ENCODE measurements at regions not wholly inside any gene's neighbourhood (a gene's known extent, or its start where the extent isn't known, plus 50 kb on each side); places are given as distances from the start of the nearest gene placed in this dataset.

GRCh38 chr12:58041441-58041840, 100.1 kb downstream of the ATP23 start:
- TF ChIP-seq CEBPB (IDR thresholded peaks at IDR 0.05; ENCODE audit: low read depth) (no peak), EZH2phosphoT487 (IDR thresholded peaks at IDR 0.05; ENCODE audit: borderline replicate concordance) (no peak), SP1 (IDR thresholded peaks at IDR 0.05; ENCODE audit: low read depth) (no peak), CBX3 (IDR thresholded peaks at IDR 0.05; ENCODE audit: low read depth) (no peak), EGR1 (IDR thresholded peaks at IDR 0.05; ENCODE audit: low read depth) (no peak), POLR2AphosphoS5 (IDR thresholded peaks at IDR 0.05; ENCODE audit: low read depth, low read length) (no peak), FOSL1 (IDR thresholded peaks at IDR 0.05; ENCODE audit: low read depth) (no peak), SRF (IDR thresholded peaks at IDR 0.05; ENCODE audit: low read depth) (no peak), RAD21 (IDR thresholded peaks at IDR 0.05; ENCODE audit: low read depth) (no peak)
- TF ChIP-seq, protein P1, sequence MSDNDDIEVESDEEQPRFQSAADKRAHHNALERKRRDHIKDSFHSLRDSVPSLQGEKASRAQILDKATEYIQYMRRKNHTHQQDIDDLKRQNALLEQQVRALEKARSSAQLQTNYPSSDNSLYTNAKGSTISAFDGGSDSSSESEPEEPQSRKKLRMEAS (IDR thresholded peaks at IDR 0.05), result no peak
- TF ChIP-seq, protein P2, sequence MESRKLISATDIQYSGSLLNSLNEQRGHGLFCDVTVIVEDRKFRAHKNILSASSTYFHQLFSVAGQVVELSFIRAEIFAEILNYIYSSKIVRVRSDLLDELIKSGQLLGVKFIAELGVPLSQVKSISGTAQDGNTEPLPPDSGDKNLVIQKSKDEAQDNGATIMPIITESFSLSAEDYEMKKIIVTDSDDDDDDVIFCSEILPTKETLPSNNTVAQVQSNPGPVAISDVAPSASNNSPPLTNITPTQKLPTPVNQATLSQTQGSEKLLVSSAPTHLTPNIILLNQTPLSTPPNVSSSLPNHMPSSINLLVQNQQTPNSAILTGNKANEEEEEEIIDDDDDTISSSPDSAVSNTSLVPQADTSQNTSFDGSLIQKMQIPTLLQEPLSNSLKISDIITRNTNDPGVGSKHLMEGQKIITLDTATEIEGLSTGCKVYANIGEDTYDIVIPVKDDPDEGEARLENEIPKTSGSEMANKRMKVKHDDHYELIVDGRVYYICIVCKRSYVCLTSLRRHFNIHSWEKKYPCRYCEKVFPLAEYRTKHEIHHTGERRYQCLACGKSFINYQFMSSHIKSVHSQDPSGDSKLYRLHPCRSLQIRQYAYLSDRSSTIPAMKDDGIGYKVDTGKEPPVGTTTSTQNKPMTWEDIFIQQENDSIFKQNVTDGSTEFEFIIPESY (IDR thresholded peaks at IDR 0.05; ENCODE audit: extremely low read depth, insufficient replicate concordance, low read length), result no peak
- TF ChIP-seq, protein P3, sequence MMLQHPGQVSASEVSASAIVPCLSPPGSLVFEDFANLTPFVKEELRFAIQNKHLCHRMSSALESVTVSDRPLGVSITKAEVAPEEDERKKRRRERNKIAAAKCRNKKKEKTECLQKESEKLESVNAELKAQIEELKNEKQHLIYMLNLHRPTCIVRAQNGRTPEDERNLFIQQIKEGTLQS (IDR thresholded peaks at IDR 0.05), result no peak
- TF ChIP-seq, protein P4, sequence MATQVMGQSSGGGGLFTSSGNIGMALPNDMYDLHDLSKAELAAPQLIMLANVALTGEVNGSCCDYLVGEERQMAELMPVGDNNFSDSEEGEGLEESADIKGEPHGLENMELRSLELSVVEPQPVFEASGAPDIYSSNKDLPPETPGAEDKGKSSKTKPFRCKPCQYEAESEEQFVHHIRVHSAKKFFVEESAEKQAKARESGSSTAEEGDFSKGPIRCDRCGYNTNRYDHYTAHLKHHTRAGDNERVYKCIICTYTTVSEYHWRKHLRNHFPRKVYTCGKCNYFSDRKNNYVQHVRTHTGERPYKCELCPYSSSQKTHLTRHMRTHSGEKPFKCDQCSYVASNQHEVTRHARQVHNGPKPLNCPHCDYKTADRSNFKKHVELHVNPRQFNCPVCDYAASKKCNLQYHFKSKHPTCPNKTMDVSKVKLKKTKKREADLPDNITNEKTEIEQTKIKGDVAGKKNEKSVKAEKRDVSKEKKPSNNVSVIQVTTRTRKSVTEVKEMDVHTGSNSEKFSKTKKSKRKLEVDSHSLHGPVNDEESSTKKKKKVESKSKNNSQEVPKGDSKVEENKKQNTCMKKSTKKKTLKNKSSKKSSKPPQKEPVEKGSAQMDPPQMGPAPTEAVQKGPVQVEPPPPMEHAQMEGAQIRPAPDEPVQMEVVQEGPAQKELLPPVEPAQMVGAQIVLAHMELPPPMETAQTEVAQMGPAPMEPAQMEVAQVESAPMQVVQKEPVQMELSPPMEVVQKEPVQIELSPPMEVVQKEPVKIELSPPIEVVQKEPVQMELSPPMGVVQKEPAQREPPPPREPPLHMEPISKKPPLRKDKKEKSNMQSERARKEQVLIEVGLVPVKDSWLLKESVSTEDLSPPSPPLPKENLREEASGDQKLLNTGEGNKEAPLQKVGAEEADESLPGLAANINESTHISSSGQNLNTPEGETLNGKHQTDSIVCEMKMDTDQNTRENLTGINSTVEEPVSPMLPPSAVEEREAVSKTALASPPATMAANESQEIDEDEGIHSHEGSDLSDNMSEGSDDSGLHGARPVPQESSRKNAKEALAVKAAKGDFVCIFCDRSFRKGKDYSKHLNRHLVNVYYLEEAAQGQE (IDR thresholded peaks at IDR 0.05; ENCODE audit: low read depth), result no peak
- TF ChIP-seq, protein P5, sequence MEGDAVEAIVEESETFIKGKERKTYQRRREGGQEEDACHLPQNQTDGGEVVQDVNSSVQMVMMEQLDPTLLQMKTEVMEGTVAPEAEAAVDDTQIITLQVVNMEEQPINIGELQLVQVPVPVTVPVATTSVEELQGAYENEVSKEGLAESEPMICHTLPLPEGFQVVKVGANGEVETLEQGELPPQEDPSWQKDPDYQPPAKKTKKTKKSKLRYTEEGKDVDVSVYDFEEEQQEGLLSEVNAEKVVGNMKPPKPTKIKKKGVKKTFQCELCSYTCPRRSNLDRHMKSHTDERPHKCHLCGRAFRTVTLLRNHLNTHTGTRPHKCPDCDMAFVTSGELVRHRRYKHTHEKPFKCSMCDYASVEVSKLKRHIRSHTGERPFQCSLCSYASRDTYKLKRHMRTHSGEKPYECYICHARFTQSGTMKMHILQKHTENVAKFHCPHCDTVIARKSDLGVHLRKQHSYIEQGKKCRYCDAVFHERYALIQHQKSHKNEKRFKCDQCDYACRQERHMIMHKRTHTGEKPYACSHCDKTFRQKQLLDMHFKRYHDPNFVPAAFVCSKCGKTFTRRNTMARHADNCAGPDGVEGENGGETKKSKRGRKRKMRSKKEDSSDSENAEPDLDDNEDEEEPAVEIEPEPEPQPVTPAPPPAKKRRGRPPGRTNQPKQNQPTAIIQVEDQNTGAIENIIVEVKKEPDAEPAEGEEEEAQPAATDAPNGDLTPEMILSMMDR (IDR thresholded peaks at IDR 0.05 in 2 of 3, conservative IDR thresholded peaks at IDR 0.05 in 1 of 3; ENCODE audit: borderline replicate concordance in 1 of 3, insufficient read depth in 1 of 3, low read depth in 2 of 3, low read length in 2 of 3), result no peak
- ChIA-PET CTCF (no interaction called here), POLR2A (no interaction called here), RAD21 (ENCODE audit: low non-redundant PET in 1 of 2, low total read pairs in 2 of 2, uncharacterized antibody in 2 of 2, unreplicated experiment in 2 of 2) (no interaction called here)
- H3K9me3 ChIP-seq (ENCODE audit: control insufficient read depth in 1 of 2, insufficient read depth in 1 of 2, low read depth in 1 of 2, low read length in 2 of 2), result no peaks in the 10 kb centered on the region
- H3K4me2 ChIP-seq (ENCODE audit: low read length), result no peak overlapping the region
- H3K4me1 ChIP-seq (ENCODE audit: control insufficient read depth in 1 of 2, insufficient read depth in 2 of 2, low read length in 2 of 2), result no peaks in the 10 kb centered on the region
- no peak overlapping the region for H3K4me3 ChIP-seq (replicated peaks in 1 of 2; ENCODE audit: low read depth in 1 of 2, low read length in 2 of 2)
- no peaks in the 10 kb centered on the region for H4K20me1 ChIP-seq (ENCODE audit: insufficient read depth)
- H3K36me3 ChIP-seq (ENCODE audit: control insufficient read depth in 1 of 2, insufficient read depth in 2 of 2, low read length in 2 of 2), result no peaks in the 10 kb centered on the region
- no peak overlapping the region for H3K9ac ChIP-seq (ENCODE audit: low read length)
- no peaks in the 10 kb centered on the region for H3K27me3 ChIP-seq (ENCODE audit: insufficient read depth, low read length)
- no peaks in the 10 kb centered on the region for H3K79me2 ChIP-seq (ENCODE audit: insufficient read depth, low read length)
- H2AFZ ChIP-seq (ENCODE audit: low read depth, low read length, poor library complexity, severe bottlenecking), result no peak overlapping the region
- DNase-seq (ENCODE audit: low read depth, low spot score) (no peak), ATAC-seq (no peak)
- no peaks in the 10 kb centered on the region for H3K9me2 ChIP-seq (ENCODE audit: insufficient read depth)
- BruUV-seq (replicated peaks), result no TSS peak
- no peak overlapping the region for H3K27ac ChIP-seq (ENCODE audit: low read depth, low read length)
- intact Hi-C loops (cut with micrococcal nuclease), result no loop called here
